HEK293 (cell line): ENCODE measurements at regions not wholly inside any gene's neighbourhood (a gene's known extent, or its start where the extent isn't known, plus 50 kb on each side); places are given as distances from the start of the nearest gene placed in this dataset.

Experiments
- CTCF ChIA-PET: fragments of 350-600 bp; formaldehyde crosslinking; extraction: SDS; loops from one replicate; lab custom pipeline; 2021; ENCODE audit warnings: antibody characterized with exemption; lab: Yijun Ruan, JAX
- POLR2A ChIA-PET: fragments of 300-600 bp; formaldehyde crosslinking; extraction: SDS; loops from one replicate; lab custom pipeline; 2020; ENCODE audit warnings: antibody characterized with exemption, inconsistent platforms; lab: Yijun Ruan, JAX
- H3K27ac ChIP-seq: fragments of 200-500 bp; sonication (Bioruptor generic); 2 replicates; pipeline ENCODE4 v1.5.1; 2014; ENCODE audit warnings: low read depth, low read length, control low read depth, inconsistent platforms; ENCODE audit errors: extremely low read depth
- H3K36me3 ChIP-seq, 2 experiments: fragments of 200-500 bp in 1 of 2; sonication (Bioruptor generic) in 1 of 2; 1 replicate in 1 of 2; 2 replicates in 1 of 2; pipeline ENCODE4 v1.5.1; 2014 to 2017; ENCODE audit warnings: inconsistent platforms in 2 of 2, low read length in 2 of 2; ENCODE audit not compliant: control insufficient read depth in 2 of 2, insufficient read depth in 1 of 2
- H3K4me1 ChIP-seq: fragments of 200-500 bp; sonication (Bioruptor generic); 2 replicates; pipeline ENCODE4 v1.5.1; 2014; ENCODE audit warnings: mild to moderate bottlenecking, low read length, inconsistent platforms; ENCODE audit not compliant: control insufficient read depth, insufficient read depth
- H3K4me3 ChIP-seq: 2 replicates; pipeline ENCODE4 v1.5.1; 2011; ENCODE audit warnings: low read depth, mild to moderate bottlenecking, control low read depth, low read length, moderate library complexity
- H3K9me3 ChIP-seq: fragments of 200-500 bp; sonication (Bioruptor generic); 2 replicates; pipeline ENCODE4 v1.5.1; 2014; ENCODE audit warnings: low read depth, low read length, inconsistent platforms; ENCODE audit not compliant: control insufficient read depth, insufficient read depth
- HOXC10 ChIP-seq: sonication (generic); formaldehyde crosslinking; IDR thresholded peaks from 2 replicates; pipeline ENCODE4 v1.8.1; 2023; ENCODE audit warnings: mild to moderate bottlenecking, missing genetic modification reagents
- IKZF3 ChIP-seq: fragments of 450-650 bp; IDR thresholded peaks from 2 replicates; pipeline ENCODE4 v1.5.0; 2018; ENCODE audit warnings: missing biosample characterization, mild to moderate bottlenecking, missing genetic modification characterization, moderate library complexity
- MEIS1 ChIP-seq: sonication (generic); formaldehyde crosslinking; IDR thresholded peaks from 2 replicates; pipeline ENCODE4 v1.8.1; 2022; ENCODE audit warnings: missing genetic modification reagents, mild to moderate bottlenecking, borderline replicate concordance
- ZNF138 ChIP-seq: fragments of 450-650 bp; formaldehyde crosslinking; IDR thresholded peaks from 2 replicates; pipeline ENCODE4 v1.5.1; 2016; ENCODE audit warnings: missing biosample characterization, missing genetic modification characterization, borderline replicate concordance
- ZNF140 ChIP-seq: fragments of 450-650 bp; formaldehyde crosslinking; IDR thresholded peaks from 2 replicates; pipeline ENCODE4 v1.5.1; 2016; ENCODE audit warnings: missing biosample characterization, missing genetic modification characterization
- ZNF2 ChIP-seq: fragments of 450-650 bp; formaldehyde crosslinking; IDR thresholded peaks from 2 replicates; pipeline ENCODE4 v1.5.1; 2016; ENCODE audit warnings: missing biosample characterization, missing genetic modification characterization
- ZNF391 ChIP-seq: fragments of 450-650 bp; formaldehyde crosslinking; IDR thresholded peaks from 2 replicates; pipeline ENCODE4 v1.5.1; 2016; ENCODE audit warnings: low read depth, missing biosample characterization, missing genetic modification characterization, borderline replicate concordance
- ZNF548 ChIP-seq: fragments of 450-650 bp; formaldehyde crosslinking; IDR thresholded peaks from 2 replicates; pipeline ENCODE4 v1.5.1; 2016; ENCODE audit warnings: missing biosample characterization, missing genetic modification characterization
- ZNF624 ChIP-seq: fragments of 450-650 bp; formaldehyde crosslinking; IDR thresholded peaks from 2 replicates; pipeline ENCODE4 v1.5.1; 2017; ENCODE audit warnings: missing biosample characterization, missing genetic modification characterization
- ZSCAN16 ChIP-seq: fragments of 450-650 bp; formaldehyde crosslinking; IDR thresholded peaks from 2 replicates; pipeline ENCODE4 v1.5.1; 2016; ENCODE audit warnings: missing biosample characterization, missing genetic modification characterization
- ZSCAN30 ChIP-seq: fragments of 450-650 bp; IDR thresholded peaks from 2 replicates; pipeline ENCODE4 v1.5.1; 2018; ENCODE audit warnings: missing biosample characterization, mild to moderate bottlenecking, missing genetic modification characterization, moderate library complexity
- TF ChIP-seq, protein P1 (sequence below): fragments of 450-650 bp; formaldehyde crosslinking; IDR thresholded peaks from 2 replicates; pipeline ENCODE4 v1.5.1; 2016; ENCODE audit warnings: missing biosample characterization, missing genetic modification characterization, low read depth
- TF ChIP-seq, protein P2 (sequence below): fragments of 450-650 bp; formaldehyde crosslinking; IDR thresholded peaks from 2 replicates; pipeline ENCODE4 v1.5.1; 2016; ENCODE audit warnings: missing biosample characterization, missing genetic modification characterization
- TF ChIP-seq, protein P3 (sequence below): sonication (generic); formaldehyde crosslinking; IDR thresholded peaks from 2 replicates; pipeline ENCODE4 v1.8.1; 2022; ENCODE audit warnings: mild to moderate bottlenecking, moderate library complexity, missing genetic modification reagents
- TF ChIP-seq, protein P4 (sequence below): fragments of 450-650 bp; formaldehyde crosslinking; IDR thresholded peaks from 2 replicates; pipeline ENCODE4 v1.5.1; 2017; ENCODE audit warnings: missing biosample characterization, missing genetic modification characterization
- TF ChIP-seq, protein P5 (sequence below): fragments of 450-650 bp; formaldehyde crosslinking; IDR thresholded peaks from 2 replicates; pipeline ENCODE4 v1.5.1; 2016; ENCODE audit warnings: missing biosample characterization, missing genetic modification characterization

DNA sequence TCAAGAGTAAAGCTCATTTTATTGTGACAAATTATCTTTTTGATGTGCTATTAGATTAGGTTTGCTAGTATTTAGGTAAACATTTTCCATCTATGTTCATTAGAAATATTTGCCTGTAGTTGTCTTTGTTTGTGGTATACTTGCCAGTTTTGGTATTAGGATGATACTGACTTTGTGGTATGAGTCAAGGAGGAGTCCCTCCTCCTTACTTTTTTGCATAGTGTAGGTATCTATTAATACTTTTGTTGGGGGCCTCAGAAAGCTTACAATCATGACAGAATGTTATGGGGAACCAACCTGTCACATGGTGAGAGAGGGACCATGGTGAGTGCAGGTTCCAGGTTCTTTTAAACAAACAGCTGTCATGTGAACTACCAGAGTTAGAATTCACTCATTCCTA is 102.1 kb downstream of the ZWINT start:
- TF ChIP-seq, protein P1, sequence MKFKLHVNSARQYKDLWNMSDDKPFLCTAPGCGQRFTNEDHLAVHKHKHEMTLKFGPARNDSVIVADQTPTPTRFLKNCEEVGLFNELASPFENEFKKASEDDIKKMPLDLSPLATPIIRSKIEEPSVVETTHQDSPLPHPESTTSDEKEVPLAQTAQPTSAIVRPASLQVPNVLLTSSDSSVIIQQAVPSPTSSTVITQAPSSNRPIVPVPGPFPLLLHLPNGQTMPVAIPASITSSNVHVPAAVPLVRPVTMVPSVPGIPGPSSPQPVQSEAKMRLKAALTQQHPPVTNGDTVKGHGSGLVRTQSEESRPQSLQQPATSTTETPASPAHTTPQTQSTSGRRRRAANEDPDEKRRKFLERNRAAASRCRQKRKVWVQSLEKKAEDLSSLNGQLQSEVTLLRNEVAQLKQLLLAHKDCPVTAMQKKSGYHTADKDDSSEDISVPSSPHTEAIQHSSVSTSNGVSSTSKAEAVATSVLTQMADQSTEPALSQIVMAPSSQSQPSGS (tag by site-specific recombination), result no peak
- TF ChIP-seq, protein P2, sequence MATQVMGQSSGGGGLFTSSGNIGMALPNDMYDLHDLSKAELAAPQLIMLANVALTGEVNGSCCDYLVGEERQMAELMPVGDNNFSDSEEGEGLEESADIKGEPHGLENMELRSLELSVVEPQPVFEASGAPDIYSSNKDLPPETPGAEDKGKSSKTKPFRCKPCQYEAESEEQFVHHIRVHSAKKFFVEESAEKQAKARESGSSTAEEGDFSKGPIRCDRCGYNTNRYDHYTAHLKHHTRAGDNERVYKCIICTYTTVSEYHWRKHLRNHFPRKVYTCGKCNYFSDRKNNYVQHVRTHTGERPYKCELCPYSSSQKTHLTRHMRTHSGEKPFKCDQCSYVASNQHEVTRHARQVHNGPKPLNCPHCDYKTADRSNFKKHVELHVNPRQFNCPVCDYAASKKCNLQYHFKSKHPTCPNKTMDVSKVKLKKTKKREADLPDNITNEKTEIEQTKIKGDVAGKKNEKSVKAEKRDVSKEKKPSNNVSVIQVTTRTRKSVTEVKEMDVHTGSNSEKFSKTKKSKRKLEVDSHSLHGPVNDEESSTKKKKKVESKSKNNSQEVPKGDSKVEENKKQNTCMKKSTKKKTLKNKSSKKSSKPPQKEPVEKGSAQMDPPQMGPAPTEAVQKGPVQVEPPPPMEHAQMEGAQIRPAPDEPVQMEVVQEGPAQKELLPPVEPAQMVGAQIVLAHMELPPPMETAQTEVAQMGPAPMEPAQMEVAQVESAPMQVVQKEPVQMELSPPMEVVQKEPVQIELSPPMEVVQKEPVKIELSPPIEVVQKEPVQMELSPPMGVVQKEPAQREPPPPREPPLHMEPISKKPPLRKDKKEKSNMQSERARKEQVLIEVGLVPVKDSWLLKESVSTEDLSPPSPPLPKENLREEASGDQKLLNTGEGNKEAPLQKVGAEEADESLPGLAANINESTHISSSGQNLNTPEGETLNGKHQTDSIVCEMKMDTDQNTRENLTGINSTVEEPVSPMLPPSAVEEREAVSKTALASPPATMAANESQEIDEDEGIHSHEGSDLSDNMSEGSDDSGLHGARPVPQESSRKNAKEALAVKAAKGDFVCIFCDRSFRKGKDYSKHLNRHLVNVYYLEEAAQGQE (tag by site-specific recombination), result no peak
- TF ChIP-seq, protein P3, sequence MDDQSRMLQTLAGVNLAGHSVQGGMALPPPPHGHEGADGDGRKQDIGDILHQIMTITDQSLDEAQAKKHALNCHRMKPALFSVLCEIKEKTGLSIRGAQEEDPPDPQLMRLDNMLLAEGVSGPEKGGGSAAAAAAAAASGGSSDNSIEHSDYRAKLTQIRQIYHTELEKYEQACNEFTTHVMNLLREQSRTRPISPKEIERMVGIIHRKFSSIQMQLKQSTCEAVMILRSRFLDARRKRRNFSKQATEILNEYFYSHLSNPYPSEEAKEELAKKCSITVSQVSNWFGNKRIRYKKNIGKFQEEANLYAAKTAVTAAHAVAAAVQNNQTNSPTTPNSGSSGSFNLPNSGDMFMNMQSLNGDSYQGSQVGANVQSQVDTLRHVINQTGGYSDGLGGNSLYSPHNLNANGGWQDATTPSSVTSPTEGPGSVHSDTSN, result no peak
- no peak for TF ChIP-seq ZSCAN16 (tag by site-specific recombination)
- TF ChIP-seq, protein P4, sequence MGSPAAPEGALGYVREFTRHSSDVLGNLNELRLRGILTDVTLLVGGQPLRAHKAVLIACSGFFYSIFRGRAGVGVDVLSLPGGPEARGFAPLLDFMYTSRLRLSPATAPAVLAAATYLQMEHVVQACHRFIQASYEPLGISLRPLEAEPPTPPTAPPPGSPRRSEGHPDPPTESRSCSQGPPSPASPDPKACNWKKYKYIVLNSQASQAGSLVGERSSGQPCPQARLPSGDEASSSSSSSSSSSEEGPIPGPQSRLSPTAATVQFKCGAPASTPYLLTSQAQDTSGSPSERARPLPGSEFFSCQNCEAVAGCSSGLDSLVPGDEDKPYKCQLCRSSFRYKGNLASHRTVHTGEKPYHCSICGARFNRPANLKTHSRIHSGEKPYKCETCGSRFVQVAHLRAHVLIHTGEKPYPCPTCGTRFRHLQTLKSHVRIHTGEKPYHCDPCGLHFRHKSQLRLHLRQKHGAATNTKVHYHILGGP (tag by site-specific recombination), result no peak
- ChIA-PET CTCF (no interaction called here), POLR2A (no interaction called here)
- Histone ChIP-seq H3K36me3 (no peaks in the 10 kb centered on the region), H3K27ac (no peak overlapping the region), H3K4me1 (no peaks in the 10 kb centered on the region), H3K4me3 (no peak overlapping the region), H3K9me3 (no peaks in the 10 kb centered on the region)

DNA sequence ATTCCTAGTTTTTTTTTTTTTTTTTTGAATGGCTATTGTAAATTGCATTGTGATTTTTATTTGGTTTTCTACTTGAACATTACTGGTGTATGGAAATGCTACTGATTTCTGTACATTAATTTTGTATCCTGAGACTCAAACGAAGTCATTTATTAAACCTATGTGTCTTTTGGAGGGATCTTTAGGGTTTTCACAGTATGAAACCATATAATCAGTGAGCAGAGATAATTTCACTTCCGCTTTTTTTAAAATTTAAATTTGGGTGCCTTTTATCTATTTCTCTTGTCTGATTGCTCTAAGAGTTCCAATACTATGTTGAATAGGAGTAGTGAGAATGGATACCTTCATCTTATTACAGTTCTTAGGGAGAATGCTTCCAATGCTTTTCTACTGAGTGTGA is 102.7 kb downstream of the ZWINT start:
- Histone ChIP-seq H3K27ac (no peak overlapping the region), H3K9me3 (no peaks in the 10 kb centered on the region), H3K4me1 (no peaks in the 10 kb centered on the region), H3K4me3 (no peak overlapping the region), H3K36me3 (no peaks in the 10 kb centered on the region)
- TF ChIP-seq ZSCAN30 (tag by site-specific recombination) (no peak), ZNF624 (tag by site-specific recombination) (no peak), MEIS1 (CRISPR knock-in tag) (no peak), ZNF2 (tag by site-specific recombination) (no peak), ZNF548 (tag by site-specific recombination) (no peak), ZNF140 (tag by site-specific recombination) (no peak), ZSCAN16 (tag by site-specific recombination) (no peak)
- POLR2A ChIA-PET, result no interaction called here
- CTCF ChIA-PET, result no interaction called here

DNA sequence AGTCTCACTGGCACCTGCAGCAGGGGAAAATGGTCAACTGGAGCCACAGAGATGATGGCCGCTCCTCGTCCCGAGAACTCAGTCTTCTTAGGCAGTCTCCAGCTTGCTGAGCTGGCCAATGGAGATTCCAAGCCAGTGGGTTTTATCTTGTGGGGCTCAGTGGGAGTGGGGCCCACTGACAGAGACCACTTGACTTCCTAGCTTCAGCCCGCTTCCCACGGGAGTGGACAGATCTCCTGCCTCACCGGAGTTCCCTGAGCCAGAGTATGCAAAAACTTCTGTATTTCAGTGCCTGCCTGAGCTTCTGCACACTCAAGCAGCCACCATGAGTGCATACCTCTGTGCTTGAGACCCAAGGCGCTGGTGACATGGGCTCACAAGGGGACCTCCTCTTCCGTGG is 105.8 kb downstream of the ZWINT start:
- CTCF ChIA-PET, result no interaction called here
- H3K4me3 ChIP-seq, result no peak overlapping the region
- H3K36me3 ChIP-seq, result no peaks in the 10 kb centered on the region
- TF ChIP-seq ZNF391 (tag by site-specific recombination) (no peak), HOXC10 (CRISPR knock-in tag) (no peak), ZNF138 (tag by site-specific recombination) (no peak), IKZF3 (tag by site-specific recombination) (no peak)
- TF ChIP-seq, protein P5, sequence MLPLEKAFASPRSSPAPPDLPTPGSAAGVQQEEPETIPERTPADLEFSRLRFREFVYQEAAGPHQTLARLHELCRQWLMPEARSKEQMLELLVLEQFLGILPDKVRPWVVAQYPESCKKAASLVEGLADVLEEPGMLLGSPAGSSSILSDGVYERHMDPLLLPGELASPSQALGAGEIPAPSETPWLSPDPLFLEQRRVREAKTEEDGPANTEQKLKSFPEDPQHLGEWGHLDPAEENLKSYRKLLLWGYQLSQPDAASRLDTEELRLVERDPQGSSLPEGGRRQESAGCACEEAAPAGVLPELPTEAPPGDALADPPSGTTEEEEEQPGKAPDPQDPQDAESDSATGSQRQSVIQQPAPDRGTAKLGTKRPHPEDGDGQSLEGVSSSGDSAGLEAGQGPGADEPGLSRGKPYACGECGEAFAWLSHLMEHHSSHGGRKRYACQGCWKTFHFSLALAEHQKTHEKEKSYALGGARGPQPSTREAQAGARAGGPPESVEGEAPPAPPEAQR, result no peak
- TF ChIP-seq, all 188 proteins: peak for 0
- H3K9me3 ChIP-seq, result no peaks in the 10 kb centered on the region
- H3K4me1 ChIP-seq, result no peaks in the 10 kb centered on the region
- POLR2A ChIA-PET, result no interaction called here
- H3K27ac ChIP-seq, result no peak overlapping the region
